IMR-90 (cell line): ENCODE measurements at regions not wholly inside any gene's neighbourhood (a gene's known extent, or its start where the extent isn't known, plus 50 kb on each side); places are given as distances from the start of the nearest gene placed in this dataset.
A peak's percentile ranks its signal among the peaks of the same experiment; 100 is the strongest.

ENCODE experiments used
- ATAC-seq: fragments of 200-7000 bp; cut with Tn5 transposase; 2 replicates; pipeline ENCODE4 v1.9.1; 2020; ENCODE audit warnings: low read depth, mild to moderate bottlenecking, moderate library complexity
- BruUV-seq: library from RNA; stranded (reverse); fragments of 400-500 nt; replicated peaks from 2 replicates; lab custom pipeline; 2021; lab: Mats Ljungman, UMichigan
- CTCF ChIA-PET: fragments of 300-600 bp; formaldehyde crosslinking; extraction: SDS; loops from one replicate; lab custom pipeline; 2021; ENCODE audit warnings: antibody characterized with exemption; lab: Yijun Ruan, JAX
- POLR2A ChIA-PET: fragments of 300-600 bp; sonication (Branson Sonifier 250); formaldehyde crosslinking; loops from one replicate; lab custom pipeline; 2022; ENCODE audit warnings: antibody characterized with exemption; ENCODE audit not compliant: unreplicated experiment; lab: Charles Lee
- DNase-seq: peaks from one replicate; pipeline ENCODE4 v3.0.0; 2013
- H2AFZ ChIP-seq: replicated peaks from 2 replicates; pipeline ENCODE3; 2013; ENCODE audit warnings: low read length, mild to moderate bottlenecking; ENCODE audit not compliant: poor library complexity
- H2AK5ac ChIP-seq: 2 replicates; pipeline ENCODE4 v1.6.1; 2013; ENCODE audit warnings: low read depth, low read length, inconsistent platforms
- H2AK9ac ChIP-seq: replicated peaks from 2 replicates; pipeline ENCODE3; 2013; ENCODE audit warnings: mild to moderate bottlenecking, low read depth, low read length, moderate library complexity; ENCODE audit not compliant: poor library complexity
- H2BK120ac ChIP-seq: 2 replicates; pipeline ENCODE4 v1.6.1; 2013; ENCODE audit warnings: low read depth, low read length, inconsistent platforms
- H2BK15ac ChIP-seq: 3 replicates; pipeline ENCODE4 v1.6.1; 2013; ENCODE audit warnings: low read depth, low read length, inconsistent platforms
- H2BK20ac ChIP-seq: 2 replicates; pipeline ENCODE4 v1.6.1; 2013; ENCODE audit warnings: low read depth, mild to moderate bottlenecking, inconsistent platforms, low read length, moderate library complexity
- H2BK5ac ChIP-seq: 2 replicates; pipeline ENCODE4 v1.6.1; 2013; ENCODE audit warnings: mild to moderate bottlenecking, low read depth, low read length, inconsistent platforms; ENCODE audit not compliant: poor library complexity, severe bottlenecking
- H3K14ac ChIP-seq: replicated peaks from 2 replicates; pipeline ENCODE4 v1.6.1; 2013; ENCODE audit warnings: low read depth, low read length, inconsistent platforms
- H3K18ac ChIP-seq: 2 replicates; pipeline ENCODE4 v1.6.1; 2013; ENCODE audit warnings: low read depth, low read length, control low read depth
- H3K23ac ChIP-seq: 2 replicates; pipeline ENCODE4 v1.6.1; 2013; ENCODE audit warnings: low read depth, low read length, inconsistent platforms
- H3K27ac ChIP-seq: 2 replicates; pipeline ENCODE4 v1.5.1; 2013; ENCODE audit warnings: mild to moderate bottlenecking, control low read depth, low read length; ENCODE audit not compliant: insufficient read depth
- H3K27me3 ChIP-seq: 2 replicates; pipeline ENCODE4 v1.6.1; 2013; ENCODE audit warnings: low read length; ENCODE audit not compliant: control insufficient read depth, insufficient read depth
- H3K36me3 ChIP-seq: 2 replicates; pipeline ENCODE4 v1.6.1; 2013; ENCODE audit warnings: low read length, mixed read lengths; ENCODE audit not compliant: control insufficient read depth, insufficient read depth
- H3K4ac ChIP-seq: 2 replicates; pipeline ENCODE4 v1.6.1; 2013; ENCODE audit warnings: low read depth, low read length, inconsistent platforms
- H3K4me1 ChIP-seq: 2 replicates; pipeline ENCODE4 v1.6.1; 2013; ENCODE audit warnings: low read length, mixed read lengths; ENCODE audit not compliant: control insufficient read depth, insufficient read depth
- H3K4me2 ChIP-seq: 2 replicates; pipeline ENCODE4 v1.6.1; 2013; ENCODE audit warnings: low read depth, mild to moderate bottlenecking, control low read depth, low read length, moderate library complexity
- H3K4me3 ChIP-seq: 2 replicates; pipeline ENCODE4 v1.5.1; 2013; ENCODE audit warnings: low read depth, mild to moderate bottlenecking, control low read depth, low read length, moderate library complexity; ENCODE audit not compliant: insufficient read depth
- H3K56ac ChIP-seq: 2 replicates; pipeline ENCODE4 v1.6.1; 2013; ENCODE audit warnings: low read length, inconsistent platforms; ENCODE audit not compliant: insufficient read depth; ENCODE audit errors: extremely low read depth
- H3K79me1 ChIP-seq, 2 experiments: 2 replicates each; pipeline ENCODE4 v1.6.1; 2013; ENCODE audit warnings: low read length in 2 of 2, inconsistent platforms in 1 of 2, low read depth in 1 of 2
- H3K9ac ChIP-seq: 2 replicates; pipeline ENCODE4 v1.6.1; 2013; ENCODE audit warnings: low read depth, low read length, control low read depth
- H3K9me1 ChIP-seq: 2 replicates; pipeline ENCODE4 v1.6.1; 2013; ENCODE audit warnings: low read length, inconsistent platforms; ENCODE audit not compliant: insufficient read depth
- H3K9me3 ChIP-seq: 2 replicates; pipeline ENCODE4 v1.6.1; 2013; ENCODE audit warnings: low read length; ENCODE audit not compliant: control insufficient read depth, insufficient read depth
- H4K20me1 ChIP-seq: 2 replicates; pipeline ENCODE4 v1.6.1; 2013; ENCODE audit warnings: low read length, inconsistent platforms; ENCODE audit not compliant: insufficient read depth
- H4K5ac ChIP-seq: 2 replicates; pipeline ENCODE4 v1.6.1; 2013; ENCODE audit warnings: mild to moderate bottlenecking, low read depth, low read length, control low read depth
- H4K8ac ChIP-seq, 2 experiments: 2 replicates each; pipeline ENCODE4 v1.6.1; 2013; ENCODE audit warnings: low read depth in 2 of 2, low read length in 2 of 2, control low read depth in 1 of 2, inconsistent platforms in 1 of 2
- H4K91ac ChIP-seq: 2 replicates; pipeline ENCODE4 v1.6.1; 2013; ENCODE audit warnings: low read depth, low read length, inconsistent platforms; ENCODE audit not compliant: insufficient read depth
- BHLHE40 ChIP-seq: fragments of 150-350 bp; IDR thresholded peaks from 2 replicates; pipeline ENCODE4 v1.6.1; 2016; ENCODE audit warnings: mild to moderate bottlenecking, low read depth, low read length
- CHD1 ChIP-seq: IDR thresholded peaks from 2 replicates; pipeline ENCODE4 v1.6.1; 2012; ENCODE audit warnings: low read depth, low read length, improper control_type of control experiment
- ELK1 ChIP-seq: fragments of 150-350 bp; IDR thresholded peaks from 2 replicates; pipeline ENCODE4 v1.6.1; 2016; ENCODE audit warnings: low read depth, mild to moderate bottlenecking, low read length, moderate library complexity, borderline replicate concordance
- MXI1 ChIP-seq: IDR thresholded peaks from 2 replicates; pipeline ENCODE4 v1.6.1; 2012; ENCODE audit warnings: low read depth, mild to moderate bottlenecking, low read length, moderate library complexity, borderline replicate concordance
- RAD21 ChIP-seq: IDR thresholded peaks from 2 replicates; pipeline ENCODE4 v1.6.1; 2012; ENCODE audit warnings: low read length, improper control_type of control experiment
- RCOR1 ChIP-seq: IDR thresholded peaks from 2 replicates; pipeline ENCODE4 v1.6.1; 2012; ENCODE audit warnings: mild to moderate bottlenecking, low read length, improper control_type of control experiment; ENCODE audit not compliant: insufficient replicate concordance
- USF2 ChIP-seq: fragments of 150-350 bp; IDR thresholded peaks from 2 replicates; pipeline ENCODE4 v1.6.1; 2017; ENCODE audit warnings: mild to moderate bottlenecking, antibody characterized with exemption, low read length, low read depth
- WGBS, 2 experiments: methylation state at CpG; one replicate each; pipeline versions ENCODE4 v1.1.5 to v1.1.7; 2013; ENCODE audit warnings: missing lambda C conversion rate in 2 of 2; ENCODE audit not compliant: insufficient read length in 1 of 2; ENCODE audit errors: extremely low coverage in 2 of 2; 5-methylcytosine and 5-hydroxymethylcytosine counted together
- dilution Hi-C: fragments of 300-500 bp; cut with HindIII; formaldehyde crosslinking; loops from one replicate; pipeline ENCODE4 v1.14.3; 2018; ENCODE audit warnings: low sequenced_read_pairs; ENCODE audit not compliant: unreplicated experiment
- in situ Hi-C: fragments of 300-500 bp; cut with MboI; formaldehyde crosslinking; loops from 3 replicates; pipeline ENCODE4 v1.14.3; 2019; ENCODE audit warnings: low sequenced_read_pairs, inconsistent platforms, mixed read lengths
- intact Hi-C: fragments of 100-400 bp; cut with micrococcal nuclease; formaldehyde crosslinking; loops from 2 replicates; pipeline ENCODE4 v1.10.0; 2022

- Histone ChIP-seq H3K9me3 (no peaks in the 10 kb centered on the region), H3K27me3 (no peaks in the 10 kb centered on the region), H3K9ac (peak overlapping the region; percentile 29; the same call in 1 of the 2 replicates), H4K8ac (peak overlapping the region; percentile 85 to 86), H2BK120ac (peak overlapping the region; percentile 94), H4K91ac (peak overlapping the region; percentile 93; the same call in 1 of the 2 replicates), H3K79me1 (no peaks in the 10 kb centered on the region; a peak in 1 of 4 replicates), H4K5ac (peak overlapping the region; percentile 80; the same call in 1 of the 2 replicates), H3K18ac (peak overlapping the region; percentile 90; the same call in 1 of the 2 replicates), H2BK5ac (peak overlapping the region; percentile 98), H4K20me1 (no peaks in the 10 kb centered on the region), H2AK9ac (no peak overlapping the region), H2BK20ac (peak overlapping the region; percentile 99), H3K14ac (peak overlapping the region; percentile 85), H2BK15ac (peak overlapping the region; percentile 9; the same call in 2 of the 3 replicates), H3K23ac (peak overlapping the region; percentile 94; the same call in 1 of the 2 replicates), H2AK5ac (0 out of 2 replicates have a peak overlapping the region, but pooled peaks have one; percentile 4), H3K4ac (peak overlapping the region; percentile 80; the same call in 1 of the 2 replicates), H3K36me3 (no peaks in the 10 kb centered on the region), H3K9me1 (0 out of 2 replicates have a peak, but pooled peaks cover 2% of the 10 kb centered on the region), H3K27ac (peak overlapping the region; percentile 46; the same call in 1 of the 2 replicates), H3K56ac (peak overlapping the region; percentile 89), H3K4me1 (peaks cover 7% of the 10 kb centered on the region), H2AFZ (no peak overlapping the region), H3K4me3 (no peak overlapping the region), H3K4me2 (peak overlapping the region; percentile 49; the same call in 1 of the 2 replicates)
- dilution Hi-C loops, result no loop called here
- ChIA-PET POLR2A (no interaction called here), CTCF (no interaction called here)
- TF ChIP-seq BHLHE40, result no peak
- no peak for TF ChIP-seq RAD21
- no peak for TF ChIP-seq USF2
- no peak for TF ChIP-seq CHD1
- TF ChIP-seq RCOR1, result no peak
- TF ChIP-seq ELK1, result no peak
- TF ChIP-seq MXI1, result no peak
- DNase-seq, result peak; percentile 49
- intact Hi-C loops, result loop anchor here (5.0 kb wide), 1 partner anchor 37 kb away; no protein-coding TSS in a partner anchor
- in situ Hi-C loops, result no loop called here
- BruUV-seq, result TSS peak; percentile 66
- ATAC-seq, result peak; percentile 36
- no CpG with 5 or more reads among the region's 2 CpGs for WGBS, 2 experiments
Observed at GRCh38 chr6:74250161-74250818, 554.3 kb downstream of the CD109 start.
